K562 (cell line): ENCODE measurements at regions not wholly inside any gene's neighbourhood (a gene's known extent, or its start where the extent isn't known, plus 50 kb on each side); places are given as distances from the start of the nearest gene placed in this dataset.

Experiments
- ATAC-seq: fragments of 200-7000 bp; cut with Tn5 transposase; 3 replicates; pipeline ENCODE4 v1.9.1; 2020; ENCODE audit warnings: moderate library complexity
- BruUV-seq: library from RNA; stranded (reverse); fragments of 400-500 nt; replicated peaks from 2 replicates; lab custom pipeline; 2021; lab: Mats Ljungman, UMichigan
- CTCF ChIA-PET: fragments of 300-600 bp; formaldehyde crosslinking; extraction: SDS; loops from one replicate; lab custom pipeline; 2021; ENCODE audit warnings: low intra/inter-chr PET ratio; lab: Yijun Ruan, JAX
- POLR2A ChIA-PET: fragments of 300-600, 350-650 bp; sonication (Branson Sonifier 250); formaldehyde crosslinking; extraction: SDS; loops from one replicate; lab custom pipeline; 2021; ENCODE audit warnings: antibody characterized with exemption, inconsistent platforms; lab: Yijun Ruan, JAX
- DNase-seq, 4 experiments: peaks; one replicate each; pipeline versions ENCODE4 v3.0.0 to v3.0.0-alpha.2; 2011 to 2018; ENCODE audit warnings: low spot score in 3 of 4, mixed read lengths in 3 of 4; ENCODE audit errors: extremely low read depth in 1 of 4
- FAIRE-seq: peaks from 2 replicates; lab custom pipeline; 2011; peaks lifted over from hg19 to GRCh38; lab: Jason Lieb, UNC
- H2AFZ ChIP-seq: 2 replicates; pipeline ENCODE4 v1.6.0; 2011; ENCODE audit warnings: low read depth, low read length, control low read depth, inconsistent platforms
- H3K27ac ChIP-seq: fragments of 200-600 bp; 3 replicates; pipeline ENCODE4 v1.8.0; 2011; ENCODE audit warnings: low read depth, mild to moderate bottlenecking, control low read depth, inconsistent platforms, low read length, moderate library complexity, mixed read lengths; ENCODE audit errors: extremely low read depth
- H3K27me3 ChIP-seq, 2 experiments: fragments of 300-600 bp in 1 of 2; 2 replicates in 1 of 2; 3 replicates in 1 of 2; pipeline versions ENCODE4 v1.6.0 to v1.8.0; 2011; ENCODE audit warnings: inconsistent platforms in 2 of 2, low read length in 2 of 2, mild to moderate bottlenecking in 1 of 2, mixed read lengths in 1 of 2, moderate library complexity in 1 of 2; ENCODE audit not compliant: control insufficient read depth in 2 of 2, insufficient read depth in 2 of 2
- H3K36me3 ChIP-seq: fragments of 300-600 bp; 3 replicates; pipeline ENCODE4 v1.8.0; 2011; ENCODE audit warnings: mild to moderate bottlenecking, low read length, inconsistent platforms; ENCODE audit not compliant: control insufficient read depth, insufficient read depth
- H3K4me1 ChIP-seq, 2 experiments: fragments of 200-600 bp in 1 of 2; replicated peaks in 1 of 2; 2 replicates in 1 of 2; 3 replicates in 1 of 2; pipeline versions ENCODE4 v1.5.1 to v1.8.0; 2011; ENCODE audit warnings: inconsistent platforms in 2 of 2, low read length in 2 of 2, mild to moderate bottlenecking in 1 of 2, mixed read lengths in 1 of 2, moderate library complexity in 1 of 2; ENCODE audit not compliant: control insufficient read depth in 2 of 2, insufficient read depth in 2 of 2
- H3K4me2 ChIP-seq: 2 replicates; pipeline ENCODE4 v1.6.1; 2011; ENCODE audit warnings: low read length, control low read depth, inconsistent platforms, mixed read lengths; ENCODE audit not compliant: insufficient read depth
- H3K4me3 ChIP-seq: fragments of 200-600 bp; sonication (generic), shearing (Covaris generic); 2 replicates; pipeline ENCODE4 v1.5.1; 2016; ENCODE audit warnings: control low read depth, inconsistent platforms
- H3K79me2 ChIP-seq: fragments of 200-600 bp; 3 replicates; pipeline ENCODE4 v1.8.0; 2011; ENCODE audit warnings: low read length, inconsistent platforms; ENCODE audit not compliant: control insufficient read depth, insufficient read depth
- H3K9ac ChIP-seq, 2 experiments: 2 replicates each; pipeline versions ENCODE4 v1.6.0 to v1.6.1; 2011; ENCODE audit warnings: low read depth in 2 of 2, low read length in 2 of 2, control low read depth in 1 of 2, inconsistent platforms in 1 of 2, mild to moderate bottlenecking in 1 of 2, mixed read lengths in 1 of 2; ENCODE audit not compliant: insufficient read depth in 1 of 2
- H3K9me1 ChIP-seq: one replicate; pipeline ENCODE4 v1.6.0; 2011; ENCODE audit warnings: inconsistent platforms, mild to moderate bottlenecking, low read length, moderate library complexity; ENCODE audit not compliant: control insufficient read depth, insufficient read depth
- H3K9me3 ChIP-seq: replicated peaks from 2 replicates; pipeline ENCODE4 v1.5.1; 2011; ENCODE audit warnings: low read depth, low read length, inconsistent platforms; ENCODE audit not compliant: control insufficient read depth, insufficient read depth
- H4K20me1 ChIP-seq: replicated peaks from 2 replicates; pipeline ENCODE4 v1.6.1; 2011; ENCODE audit warnings: low read length, inconsistent platforms, mixed read lengths; ENCODE audit not compliant: control insufficient read depth, insufficient read depth
- ARNT ChIP-seq, 2 experiments: fragments of 450-650 bp; IDR thresholded peaks; 2 replicates each; pipeline ENCODE4 v1.6.1; 2016; ENCODE audit warnings: mild to moderate bottlenecking in 1 of 2
- CCNT2 ChIP-seq: IDR thresholded peaks from 2 replicates; pipeline ENCODE4 v1.6.1; 2011; ENCODE audit warnings: borderline replicate concordance, low read depth, mild to moderate bottlenecking, moderate library complexity, mixed read lengths, low read length; ENCODE audit not compliant: insufficient read length; ENCODE audit errors: extremely low read depth
- CLOCK ChIP-seq: fragments of 250-450 bp; sonication (Bioruptor Pico); IDR thresholded peaks from 2 replicates; pipeline ENCODE4 v1.4.0; 2020; ENCODE audit warnings: mild to moderate bottlenecking, moderate library complexity, borderline replicate concordance
- DNMT1 ChIP-seq: fragments of 450-650 bp; IDR thresholded peaks from 2 replicates; pipeline ENCODE4 v1.6.1; 2016; ENCODE audit warnings: antibody characterized with exemption, mild to moderate bottlenecking
- EHMT2 ChIP-seq: fragments of 450-650 bp; IDR thresholded peaks from 2 replicates; pipeline ENCODE4 v1.6.1; 2018; ENCODE audit warnings: antibody characterized with exemption
- MIER1 ChIP-seq: fragments of 450-650 bp; IDR thresholded peaks from 2 replicates; pipeline ENCODE4 v1.6.1; 2016; ENCODE audit warnings: antibody characterized with exemption, mild to moderate bottlenecking, low read depth
- POLR3G ChIP-seq: IDR thresholded peaks from 2 replicates; pipeline ENCODE4 v1.6.1; 2011; ENCODE audit not compliant: insufficient read length, insufficient replicate concordance; ENCODE audit errors: extremely low read depth
- PREB ChIP-seq: sonication (generic); formaldehyde crosslinking; IDR thresholded peaks from 2 replicates; pipeline ENCODE4 v1.8.1; 2023; ENCODE audit warnings: mild to moderate bottlenecking, missing genetic modification reagents
- SMAD3 ChIP-seq: fragments of 450-650 bp; formaldehyde crosslinking; conservative IDR thresholded peaks from 2 replicates; pipeline ENCODE4 v1.4.0; 2020; ENCODE audit warnings: mild to moderate bottlenecking
- SREBF2 ChIP-seq: sonication (generic); formaldehyde crosslinking; IDR thresholded peaks from 2 replicates; pipeline ENCODE4 v1.4.0; 2020; ENCODE audit warnings: mild to moderate bottlenecking, missing genetic modification reagents
- TEAD2 ChIP-seq: fragments of 450-650 bp; IDR thresholded peaks from 2 replicates; pipeline ENCODE4 v1.6.1; 2016; ENCODE audit warnings: missing genetic modification characterization, control low read depth, missing compliant biosample characterization
- THAP12 ChIP-seq: fragments of 250-450 bp; sonication (Bioruptor Pico); IDR thresholded peaks from 2 replicates; pipeline ENCODE4 v1.9.0; 2021; ENCODE audit warnings: mild to moderate bottlenecking, inconsistent platforms
- THRB ChIP-seq: fragments of 450-650 bp; formaldehyde crosslinking; conservative IDR thresholded peaks from 2 replicates; pipeline ENCODE4 v1.4.0; 2022; ENCODE audit warnings: mild to moderate bottlenecking, missing genetic modification characterization
- ZNF140 ChIP-seq: fragments of 250-450 bp; sonication (Bioruptor Pico); IDR thresholded peaks from 2 replicates; pipeline ENCODE4 v1.8.0; 2021; ENCODE audit warnings: moderate library complexity, mild to moderate bottlenecking, inconsistent platforms
- ZNF3 ChIP-seq: fragments of 250-450 bp; sonication (Bioruptor Pico); IDR thresholded peaks from 2 replicates; pipeline ENCODE4 v1.5.0; 2021; ENCODE audit warnings: mild to moderate bottlenecking, moderate library complexity
- WGBS: fragments of 100-300 bp; shearing (Covaris generic); methylation state at CpG from one replicate; pipeline ENCODE4 v1.1.6; 2016; ENCODE audit warnings: low coverage, mixed read lengths; ENCODE audit not compliant: insufficient coverage; ENCODE audit errors: missing lambda C conversion rate; 5-methylcytosine and 5-hydroxymethylcytosine counted together
- in situ Hi-C: fragments of 300-500 bp; cut with MboI; formaldehyde crosslinking; loops from 4 replicates; pipeline ENCODE4 v1.15.0; 2018; ENCODE audit warnings: inconsistent platforms, mixed read lengths
- intact Hi-C: fragments of 100-400 bp; cut with micrococcal nuclease; formaldehyde crosslinking; loops from 2 replicates; pipeline ENCODE4 v1.14.2; 2022

GRCh38 chr5:20224966-20225365, 237.0 kb upstream of the CDH18 start (continued):
- TF ChIP-seq ZNF3 (CRISPR knock-in tag) (no peak), CCNT2 (no peak), PREB (CRISPR knock-in tag) (no peak), DNMT1 (no peak), THRB (CRISPR knock-in tag) (no peak)

- DNase-seq (no peak), FAIRE-seq (no peak), ATAC-seq (no peak)
- Histone ChIP-seq H3K36me3 (no peaks in the 10 kb centered on the region), H3K9me1 (no peaks in the 10 kb centered on the region), H3K27me3 (no peaks in the 10 kb centered on the region), H3K79me2 (no peaks in the 10 kb centered on the region), H3K4me1 (no peaks in the 10 kb centered on the region), H4K20me1 (no peaks in the 10 kb centered on the region), H3K27ac (no peak overlapping the region), H3K4me3 (no peak overlapping the region), H3K9ac (no peak overlapping the region), H3K4me2 (no peak overlapping the region), H2AFZ (no peak overlapping the region), H3K9me3 (no peaks in the 10 kb centered on the region; the same call in 1 of the 2 replicates)
- in situ Hi-C loops: no loop called here
- ChIA-PET CTCF (no interaction called here), POLR2A (no interaction called here)
- intact Hi-C loops: no loop called here
- no TSS peak for BruUV-seq
- WGBS: 0% methylated on average over 1 of the region's 1 CpG
- TF ChIP-seq CLOCK (CRISPR knock-in tag) (no peak), ZNF140 (CRISPR knock-in tag) (no peak), SREBF2 (CRISPR knock-in tag) (no peak), EHMT2 (no peak), SMAD3 (CRISPR knock-in tag) (no peak), MIER1 (no peak), ARNT (IDR thresholded peaks at IDR 0.05) (no peak), TEAD2 (tag) (no peak), THAP12 (CRISPR knock-in tag) (no peak), POLR3G (no peak)
Observed at GRCh38 chr5:20224046-20224445, 236.0 kb upstream of the CDH18 start.
